SW480 (cell line): ENCODE measurements at regions not wholly inside any gene's neighbourhood (a gene's known extent, or its start where the extent isn't known, plus 50 kb on each side); places are given as distances from the start of the nearest gene placed in this dataset.
"Not testable (repeated sequence)": the region's sequence is repeated elsewhere in the genome, so short reads cannot be mapped to it uniquely, and the experiment has no call there.

Experiments used
- DNase-seq: peaks from one replicate; pipeline ENCODE4 v3.0.0-alpha.2; 2016; ENCODE audit warnings: low spot score

- DNase-seq: no peak
Measured at GRCh38 chr15:36177590-36178302, 401.7 kb upstream of the CDIN1 start.

- no peak for DNase-seq
Measured at GRCh38 chr15:36178303-36178633, 401.2 kb upstream of the CDIN1 start.

- no peak for DNase-seq
Measured at GRCh38 chr15:36183201-36183600, 396.2 kb upstream of the CDIN1 start.

GRCh38 chr15:36185438-36185837 lies 394.0 kb upstream of the CDIN1 start:
- no peak for DNase-seq

- no peak for DNase-seq
Measured at GRCh38 chr15:36185845-36186244, 393.6 kb upstream of the CDIN1 start.

- DNase-seq: no peak
Measured at GRCh38 chr15:36186376-36186775, 393.1 kb upstream of the CDIN1 start.

GRCh38 chr15:36191459-36191858 lies 388.0 kb upstream of the CDIN1 start:
- no peak for DNase-seq

- DNase-seq: not testable (repeated sequence)
Measured at GRCh38 chr15:36195361-36196007, 383.9 kb upstream of the CDIN1 start.

- DNase-seq: no peak
Measured at GRCh38 chr15:36208868-36209582, 370.4 kb upstream of the CDIN1 start.

GRCh38 chr15:36210426-36210825 lies 369.0 kb upstream of the CDIN1 start:
- DNase-seq: no peak

- no peak for DNase-seq
Measured at GRCh38 chr15:36218322-36218721, 361.1 kb upstream of the CDIN1 start.

- DNase-seq: no peak
Measured at GRCh38 chr15:36218991-36219390, 360.4 kb upstream of the CDIN1 start.

GRCh38 chr15:36221992-36222391 lies 357.4 kb upstream of the CDIN1 start:
- no peak for DNase-seq

GRCh38 chr15:36230776-36231175 lies 348.6 kb upstream of the CDIN1 start:
- no peak for DNase-seq

GRCh38 chr15:36232491-36232890 lies 346.9 kb upstream of the CDIN1 start:
- no peak for DNase-seq

- DNase-seq: no peak
Measured at GRCh38 chr15:36234743-36235142, 344.7 kb upstream of the CDIN1 start.

GRCh38 chr15:36235173-36235572 lies 344.3 kb upstream of the CDIN1 start:
- DNase-seq: no peak

- DNase-seq: no peak
Measured at GRCh38 chr15:36239509-36239908, 339.9 kb upstream of the CDIN1 start.

GRCh38 chr15:36251450-36251849 lies 328.0 kb upstream of the CDIN1 start:
- DNase-seq: no peak

- DNase-seq: no peak
Measured at GRCh38 chr15:36252146-36252711, 327.2 kb upstream of the CDIN1 start.

- no peak for DNase-seq
Measured at GRCh38 chr15:36254426-36254825, 325.0 kb upstream of the CDIN1 start.

- no peak for DNase-seq
Measured at GRCh38 chr15:36256404-36256807, 323.0 kb upstream of the CDIN1 start.

- DNase-seq: no peak
Measured at GRCh38 chr15:36263666-36264065, 315.8 kb upstream of the CDIN1 start.
